GM12873 (cell line): ENCODE measurements at regions not wholly inside any gene's neighbourhood (a gene's known extent, or its start where the extent isn't known, plus 50 kb on each side); places are given as distances from the start of the nearest gene placed in this dataset.

ENCODE experiments used
- CTCF ChIP-seq: IDR thresholded peaks from 2 replicates; pipeline ENCODE4 v1.5.1; 2012; ENCODE audit warnings: low read depth, mild to moderate bottlenecking, moderate library complexity, low read length, control low read depth; ENCODE audit not compliant: insufficient read depth; ENCODE audit errors: missing control alignments

DNA sequence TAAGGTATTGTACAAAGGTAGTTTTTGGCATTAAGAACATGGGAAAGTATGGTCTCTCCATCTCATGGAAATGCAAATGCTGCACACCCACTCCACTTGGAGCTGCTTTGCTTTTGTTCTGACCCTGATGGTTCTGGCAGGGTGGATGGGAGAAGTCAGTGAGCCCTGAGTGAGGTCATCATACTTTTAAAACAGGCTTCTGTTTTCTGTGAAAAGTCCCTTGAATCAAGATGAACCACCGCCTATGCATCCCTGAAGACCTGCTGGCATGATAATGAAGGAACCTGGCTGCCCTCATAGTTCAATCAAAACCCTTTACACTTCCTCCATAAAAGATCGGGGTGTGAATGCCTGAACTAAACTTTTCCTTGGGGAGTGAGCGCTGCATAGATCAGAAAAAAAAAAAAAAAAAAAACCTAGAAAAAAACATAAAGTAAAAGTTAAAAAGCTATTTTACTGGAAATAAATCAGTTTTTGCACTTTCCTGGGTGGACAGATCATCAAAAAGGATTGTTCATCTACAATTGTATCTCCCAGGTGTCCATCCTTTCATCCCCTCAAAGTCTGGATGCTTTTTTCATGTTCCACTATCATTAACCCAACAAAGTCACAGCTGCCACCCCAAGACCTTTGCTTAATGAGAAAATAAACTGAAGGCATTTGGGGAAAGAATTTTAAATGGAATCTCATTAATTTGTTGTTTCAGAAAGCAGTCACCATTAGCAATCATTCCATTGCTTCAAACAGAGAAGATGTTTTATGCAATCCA is 728.1 kb upstream of the DDX18 start:
- TF ChIP-seq CTCF: no peak

- no peak for TF ChIP-seq CTCF
Observed at GRCh38 chr2:117086943-117087250, 727.6 kb upstream of the DDX18 start.

DNA sequence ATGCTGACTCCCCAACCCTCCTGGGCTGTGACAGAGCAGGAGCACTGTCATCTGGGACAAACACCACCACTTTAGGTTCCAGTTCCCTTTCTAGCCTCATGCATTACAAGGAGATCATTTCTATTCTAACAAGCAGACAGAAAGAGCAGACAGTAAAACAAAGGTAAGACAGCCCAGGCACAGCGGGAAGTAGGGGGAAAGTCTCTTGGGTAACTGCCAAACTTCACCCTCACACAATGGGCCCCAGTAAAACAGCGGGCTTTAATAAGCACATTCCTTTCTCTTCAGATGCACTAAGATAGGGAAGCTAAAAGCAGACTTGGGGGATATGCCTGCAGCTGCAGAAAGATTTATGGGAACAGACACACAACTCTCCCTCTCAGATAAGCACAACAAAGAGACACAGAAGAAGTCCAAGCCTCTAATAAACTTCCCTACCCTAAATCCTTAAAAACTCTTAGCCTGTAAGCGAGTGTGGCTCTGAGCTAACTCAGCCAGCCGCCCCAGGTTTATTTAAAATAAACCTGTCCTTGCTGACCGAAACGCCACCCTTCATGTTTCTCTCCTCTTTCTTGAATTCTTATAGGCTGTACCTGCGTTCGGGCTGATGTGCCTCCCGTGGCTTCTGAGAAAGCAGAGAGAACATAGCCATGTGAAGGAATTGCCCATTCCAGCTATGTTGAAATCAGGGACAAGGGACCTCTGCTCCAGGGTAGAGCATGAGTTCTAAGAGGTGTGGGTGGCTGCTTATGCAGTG is 726.8 kb upstream of the DDX18 start:
- no peak for TF ChIP-seq CTCF

DNA sequence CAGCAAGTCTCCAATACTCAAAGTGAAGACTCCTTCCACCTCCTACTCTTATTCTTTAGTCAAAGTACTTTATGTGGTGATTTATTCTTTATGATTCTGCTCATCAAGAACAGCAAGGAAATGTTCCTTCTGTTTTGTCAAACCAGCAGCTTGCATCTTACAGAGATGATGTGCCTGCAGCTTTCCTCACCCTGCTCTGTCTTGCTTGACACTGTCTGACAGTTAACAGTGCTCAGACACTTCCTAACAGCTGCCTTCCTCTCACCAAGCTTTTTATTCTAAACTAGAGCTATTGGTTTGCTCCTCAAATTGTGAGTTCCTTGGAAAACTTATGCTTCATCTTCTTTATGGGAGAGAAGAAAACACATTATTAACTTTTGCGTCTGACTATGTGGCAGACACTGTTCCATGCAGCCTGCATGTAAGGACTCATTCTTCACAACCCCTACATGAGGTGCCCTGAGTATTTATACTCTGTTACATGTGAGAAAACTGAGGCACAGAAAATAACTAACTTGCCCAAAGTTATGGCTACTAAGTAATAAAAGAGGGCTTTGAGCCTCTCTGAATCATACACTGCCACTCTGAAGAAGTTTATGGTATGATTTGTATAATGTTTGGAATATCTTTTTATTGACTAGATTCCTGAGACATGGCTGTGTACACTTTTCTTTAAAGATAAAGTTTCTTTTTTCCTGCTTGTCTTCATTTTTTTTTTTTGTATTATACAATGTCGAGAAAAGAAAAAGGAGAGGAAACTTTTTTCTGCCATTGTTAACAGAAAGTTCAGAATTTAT is 723.3 kb upstream of the DDX18 start:
- no peak for TF ChIP-seq CTCF

DNA sequence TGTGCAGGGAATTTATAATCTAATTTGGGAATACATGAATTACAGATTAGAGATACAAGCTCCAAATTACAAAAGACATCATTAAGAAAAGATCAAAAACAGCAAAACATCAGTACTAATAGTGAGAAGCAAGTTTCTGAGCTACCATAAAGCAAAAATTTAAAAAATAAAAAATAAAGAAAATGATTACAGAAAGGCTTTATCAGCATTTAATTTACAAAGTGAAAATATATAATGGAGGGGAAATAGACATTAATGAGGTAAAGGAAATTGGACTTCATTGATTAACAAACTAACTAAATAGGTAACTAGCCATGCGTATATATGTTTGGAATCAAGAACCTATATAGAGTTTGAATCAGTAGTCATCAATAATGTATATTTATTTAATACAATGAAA is 712.9 kb upstream of the DDX18 start:
- TF ChIP-seq CTCF: no peak

- TF ChIP-seq CTCF: no peak
Observed at GRCh38 chr2:117108741-117109267, 705.7 kb upstream of the DDX18 start.

DNA sequence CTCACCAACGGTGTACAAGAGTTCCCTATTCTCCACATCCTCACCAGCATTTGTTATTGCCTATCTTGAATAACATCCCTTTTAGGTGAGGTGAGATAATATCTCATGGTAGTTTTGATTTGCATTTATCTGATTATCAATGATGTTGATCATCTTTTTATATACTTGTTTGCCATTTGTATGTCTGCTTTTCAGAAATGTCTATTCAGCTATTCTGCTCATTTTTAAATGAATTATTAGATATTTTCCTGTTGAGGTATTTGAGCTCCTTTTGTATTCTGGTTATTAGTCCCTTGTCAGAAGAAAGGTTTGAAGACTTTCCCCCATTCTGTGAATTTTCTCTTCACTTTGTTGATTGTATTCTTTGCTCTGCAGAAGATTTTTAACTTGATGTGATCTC is 695.5 kb upstream of the DDX18 start:
- no peak for TF ChIP-seq CTCF
